ENCODE measurements at regions not wholly inside any gene's neighbourhood (a gene's known extent, or its start where the extent isn't known, plus 50 kb on each side); places are given as distances from the start of the nearest gene placed in this dataset.
"Not testable (repeated sequence)": the region's sequence is repeated elsewhere in the genome, so short reads cannot be mapped to it uniquely, and the experiment has no call there.

GRCh38 chr1:243074224-243074623 is 180.9 kb downstream of the CEP170 start:
- DNase-seq = not testable (repeated sequence)

GRCh38 chr1:243067056-243067455 is 188.0 kb downstream of the CEP170 start:
- DNase-seq = not testable (repeated sequence)

GRCh38 chr1:243061965-243062364 is 193.1 kb downstream of the CEP170 start:
- DNase-seq = not testable (repeated sequence)

GRCh38 chr1:243055510-243055909 is 199.6 kb downstream of the CEP170 start:
- not testable (repeated sequence) for DNase-seq

GRCh38 chr1:243055091-243055490 is 200.0 kb downstream of the CEP170 start:
- DNase-seq = not testable (repeated sequence)

- DNase-seq = not testable (repeated sequence)
These were observed 200.4 kb downstream of the CEP170 start for GRCh38 chr1:243054681-243055080.

GRCh38 chr1:243053048-243053447 is 202.0 kb downstream of the CEP170 start:
- not testable (repeated sequence) for DNase-seq

- DNase-seq = not testable (repeated sequence)
These were observed 204.5 kb downstream of the CEP170 start for GRCh38 chr1:243050613-243051012.

- DNase-seq = not testable (repeated sequence)
These were observed 205.4 kb downstream of the CEP170 start for GRCh38 chr1:243049716-243050115.

- not testable (repeated sequence) for DNase-seq
These were observed 233.7 kb downstream of the CEP170 start for GRCh38 chr1:243021365-243021764.

GRCh38 chr1:243019030-243019635 is 235.9 kb downstream of the CEP170 start:
- not testable (repeated sequence) for DNase-seq

GRCh38 chr1:243010719-243011118 is 244.4 kb downstream of the CEP170 start:
- DNase-seq = not testable (repeated sequence)

- not testable (repeated sequence) for DNase-seq
These were observed 254.1 kb downstream of the CEP170 start for GRCh38 chr1:243001003-243001402.

GRCh38 chr1:242992776-242993175 is 262.3 kb downstream of the CEP170 start:
- not testable (repeated sequence) for DNase-seq

- DNase-seq = not testable (repeated sequence)
These were observed 270.0 kb downstream of the CEP170 start for GRCh38 chr1:242985096-242985495.

- not testable (repeated sequence) for DNase-seq
These were observed 281.7 kb downstream of the CEP170 start for GRCh38 chr1:242973341-242973740.

- no peak for DNase-seq
These were observed 288.2 kb downstream of the CEP170 start for GRCh38 chr1:242966892-242967291.

- not testable (repeated sequence) for DNase-seq
These were observed 295.7 kb downstream of the CEP170 start for GRCh38 chr1:242959397-242959796.

GRCh38 chr1:242954945-242955344 is 300.1 kb downstream of the CEP170 start:
- DNase-seq = not testable (repeated sequence)

- DNase-seq = no peak
These were observed 308.9 kb downstream of the CEP170 start for GRCh38 chr1:242946206-242946605.

GRCh38 chr1:242936725-242937124 is 318.4 kb downstream of the CEP170 start:
- DNase-seq = peak; percentile 6

- not testable (repeated sequence) for DNase-seq
These were observed 330.4 kb downstream of the CEP170 start for GRCh38 chr1:242924717-242925116.

GRCh38 chr1:242923603-242924002 is 331.5 kb downstream of the CEP170 start:
- DNase-seq = not testable (repeated sequence)

GRCh38 chr1:242914729-242915128 is 340.4 kb downstream of the CEP170 start:
- not testable (repeated sequence) for DNase-seq

- DNase-seq = not testable (repeated sequence)
These were observed 342.2 kb downstream of the CEP170 start for GRCh38 chr1:242912855-242913254.

Measured in MV-4-11 (cell line).